ENCODE measurements at regions not wholly inside any gene's neighbourhood (a gene's known extent, or its start where the extent isn't known, plus 50 kb on each side); places are given as distances from the start of the nearest gene placed in this dataset.

GRCh38 chr1:223454959-223455358, 61.7 kb downstream of the CCDC185 start:
- Histone ChIP-seq H3K27ac (ENCODE audit: control insufficient read depth, insufficient read depth) (no peak overlapping the region), H3K4me2 (ENCODE audit: control insufficient read depth, insufficient read depth) (no peak overlapping the region), H3K79me2 (ENCODE audit: control insufficient read depth, insufficient read depth, low read length) (no peaks in the 10 kb centered on the region), H3K9me3 (replicated peaks; ENCODE audit: control insufficient read depth, insufficient read depth, low read length) (no peaks in the 10 kb centered on the region), H2AFZ (ENCODE audit: control insufficient read depth, low read depth, low read length) (no peak overlapping the region), H3K4me1 (ENCODE audit: control insufficient read depth, insufficient read depth, low read length) (no peaks in the 10 kb centered on the region), H3K36me3 (ENCODE audit: control insufficient read depth in 2 of 2, insufficient read depth in 2 of 2, low read length in 1 of 2) (no peaks in the 10 kb centered on the region), H3K4me3 (no peak overlapping the region), H3K9ac (ENCODE audit: control insufficient read depth, insufficient read depth, low read length) (no peak overlapping the region), H3K27me3 (replicated peaks in 1 of 2; ENCODE audit: control insufficient read depth in 2 of 2, insufficient read depth in 2 of 2, low read length in 1 of 2) (peaks cover 0 to 2% of the 10 kb centered on the region in 2 experiments; a peak in 1 of 4 replicates), H4K20me1 (ENCODE audit: control insufficient read depth, insufficient read depth) (no peaks in the 10 kb centered on the region)
- ChIA-PET RAD21 (ENCODE audit: unreplicated experiment) (no interaction called here), CTCF (no interaction called here), SMC1A (ENCODE audit: uncharacterized antibody, unreplicated experiment) (no interaction called here), POLR2A (no interaction called here)
- BruUV-seq (replicated peaks), result no TSS peak
- in situ Hi-C loops (cut with MboI), result no loop called here
- FAIRE-seq, result no peak
- WGBS (ENCODE audit: insufficient coverage, insufficient replicate concordance, low lambda C conversion rate, missing lambda C conversion rate), result 3% methylated on average over 2 of the region's 2 CpGs
- no peak for ATAC-seq
- DNase-seq (ENCODE audit: low read depth, low spot score), result no peak
- intact Hi-C loops (cut with micrococcal nuclease; ENCODE audit: unreplicated experiment), result no loop called here
- no peak for TF ChIP-seq ZBTB40 (IDR thresholded peaks at IDR 0.05; ENCODE audit: borderline replicate concordance)
- no peak for TF ChIP-seq CREM (IDR thresholded peaks at IDR 0.05; ENCODE audit: low read depth)
- TF ChIP-seq POLR2AphosphoS5 (IDR thresholded peaks at IDR 0.05; ENCODE audit: low read length), result no peak

- POLR2A ChIA-PET, result no interaction called here
- in situ Hi-C loops (cut with MboI), result no loop called here
- RAD21 ChIA-PET (ENCODE audit: unreplicated experiment), result no interaction called here
- no peak for TF ChIP-seq ASH2L (IDR thresholded peaks at IDR 0.05; ENCODE audit: borderline replicate concordance, low read depth)
- no peak for TF ChIP-seq CHD1 (IDR thresholded peaks at IDR 0.05; ENCODE audit: low read depth, low read length)
- TF ChIP-seq CUX1 (IDR thresholded peaks at IDR 0.05; ENCODE audit: insufficient replicate concordance, low read depth, low read length), result no peak
- no peak for TF ChIP-seq ZNF384 (IDR thresholded peaks at IDR 0.05; ENCODE audit: borderline replicate concordance, low read depth, low read length)
- no peak for TF ChIP-seq ATF3 (IDR thresholded peaks at IDR 0.05; ENCODE audit: borderline replicate concordance, extremely low read depth, low read depth, low read length)
- TF ChIP-seq PML (IDR thresholded peaks at IDR 0.05; ENCODE audit: low read length), result no peak
These were observed 62.3 kb downstream of the CCDC185 start for GRCh38 chr1:223455470-223455869.

More at GRCh38 chr1:223455470-223455869, 62.3 kb downstream of the CCDC185 start:
- CTCF ChIA-PET, result no interaction called here
- Histone ChIP-seq H3K4me1 (ENCODE audit: control insufficient read depth, insufficient read depth, low read length) (no peaks in the 10 kb centered on the region), H2AFZ (ENCODE audit: control insufficient read depth, low read depth, low read length) (no peak overlapping the region), H3K79me2 (ENCODE audit: control insufficient read depth, insufficient read depth, low read length) (no peaks in the 10 kb centered on the region), H3K9ac (ENCODE audit: control insufficient read depth, insufficient read depth, low read length) (no peak overlapping the region), H4K20me1 (ENCODE audit: control insufficient read depth, insufficient read depth) (no peaks in the 10 kb centered on the region), H3K9me3 (replicated peaks; ENCODE audit: control insufficient read depth, insufficient read depth, low read length) (no peaks in the 10 kb centered on the region), H3K4me3 (no peak overlapping the region), H3K4me2 (ENCODE audit: control insufficient read depth, insufficient read depth) (no peak overlapping the region), H3K36me3 (ENCODE audit: control insufficient read depth in 2 of 2, insufficient read depth in 2 of 2, low read length in 1 of 2) (no peaks in the 10 kb centered on the region), H3K27ac (ENCODE audit: control insufficient read depth, insufficient read depth) (no peak overlapping the region), H3K27me3 (replicated peaks in 1 of 2; ENCODE audit: control insufficient read depth in 2 of 2, insufficient read depth in 2 of 2, low read length in 1 of 2) (peaks cover 0 to 2% of the 10 kb centered on the region in 2 experiments; a peak in 1 of 4 replicates)
- intact Hi-C loops (cut with micrococcal nuclease; ENCODE audit: unreplicated experiment), result no loop called here
- ATAC-seq (no peak), DNase-seq (ENCODE audit: low read depth, low spot score) (no peak), FAIRE-seq (no peak)
- SMC1A ChIA-PET (ENCODE audit: uncharacterized antibody, unreplicated experiment), result no interaction called here
- 0% methylated on average over 1 of the region's 1 CpG for WGBS (ENCODE audit: insufficient coverage, insufficient replicate concordance, low lambda C conversion rate, missing lambda C conversion rate)
- no TSS peak for BruUV-seq (replicated peaks)
